ENCODE measurements at regions not wholly inside any gene's neighbourhood (a gene's known extent, or its start where the extent isn't known, plus 50 kb on each side); places are given as distances from the start of the nearest gene placed in this dataset.

- Mint-ChIP-seq H3K9me3 (peaks cover 2 to 4% of the 10 kb centered on the region in 2 donors), H3K36me3 (no peaks in the 10 kb centered on the region), H3K4me1 (no peaks in the 10 kb centered on the region), H3K4me3 (no peak overlapping the region), H3K27me3 (ENCODE audit: low read depth in 2 of 2) (no peaks in the 10 kb centered on the region), H3K27ac (no peak overlapping the region)
- H3K27me3 ChIP-seq (ENCODE audit: control insufficient read depth, insufficient read depth, low read length): no peaks in the 10 kb centered on the region
- no peaks in the 10 kb centered on the region for H3K36me3 ChIP-seq (ENCODE audit: control insufficient read depth, insufficient read depth, low read length)
- no peak overlapping the region for H3K4me3 ChIP-seq (ENCODE audit: low read length)
- no peaks in the 10 kb centered on the region for H3K4me1 ChIP-seq (ENCODE audit: control insufficient read depth, insufficient read depth, low read length)
- no peaks in the 10 kb centered on the region for H3K9me3 ChIP-seq (ENCODE audit: control insufficient read depth, insufficient read depth, low read length)
- no peak for TF ChIP-seq CTCF (IDR thresholded peaks at IDR 0.05)
- WGBS (ENCODE audit: insufficient coverage): 90% methylated on average over 2 of the region's 2 CpGs
- intact Hi-C loops (cut with micrococcal nuclease): no loop called here
- DNase-seq (no peak), ATAC-seq (no peak)
- no peak overlapping the region for H3K27ac ChIP-seq (ENCODE audit: low read length)
These were observed 643.9 kb downstream of the DIAPH3 start for GRCh38 chr13:59519819-59520218.

- DNase-seq (no peak), ATAC-seq (no peak)
- no peaks in the 10 kb centered on the region for H3K36me3 Mint-ChIP-seq
- no peak overlapping the region for H3K27ac Mint-ChIP-seq
- peaks cover 2 to 6% of the 10 kb centered on the region in 2 donors for H3K9me3 Mint-ChIP-seq
- no peaks in the 10 kb centered on the region for H3K27me3 Mint-ChIP-seq (ENCODE audit: low read depth in 2 of 2)
- H3K36me3 ChIP-seq (ENCODE audit: control insufficient read depth, insufficient read depth, low read length): no peaks in the 10 kb centered on the region
- H3K4me1 ChIP-seq (ENCODE audit: control insufficient read depth, insufficient read depth, low read length): no peaks in the 10 kb centered on the region
- H3K4me1 Mint-ChIP-seq: no peaks in the 10 kb centered on the region
- intact Hi-C loops (cut with micrococcal nuclease): no loop called here
- no peaks in the 10 kb centered on the region for H3K27me3 ChIP-seq (ENCODE audit: control insufficient read depth, insufficient read depth, low read length)
- no peak overlapping the region for H3K4me3 Mint-ChIP-seq
- no peak overlapping the region for H3K27ac ChIP-seq (ENCODE audit: low read length)
- no peak overlapping the region for H3K4me3 ChIP-seq (ENCODE audit: low read length)
- WGBS (ENCODE audit: insufficient coverage): 100% methylated on average over 1 of the region's 1 CpG
- TF ChIP-seq CTCF (IDR thresholded peaks at IDR 0.05): no peak
- no peaks in the 10 kb centered on the region for H3K9me3 ChIP-seq (ENCODE audit: control insufficient read depth, insufficient read depth, low read length)
These were observed 642.2 kb downstream of the DIAPH3 start for GRCh38 chr13:59521549-59521948.

GRCh38 chr13:59522652-59523051 is 641.1 kb downstream of the DIAPH3 start:
- Histone ChIP-seq H3K4me3 (ENCODE audit: low read length) (no peak overlapping the region), H3K36me3 (ENCODE audit: control insufficient read depth, insufficient read depth, low read length) (no peaks in the 10 kb centered on the region), H3K27ac (ENCODE audit: low read length) (no peak overlapping the region), H3K4me1 (ENCODE audit: control insufficient read depth, insufficient read depth, low read length) (no peaks in the 10 kb centered on the region), H3K27me3 (ENCODE audit: control insufficient read depth, insufficient read depth, low read length) (no peaks in the 10 kb centered on the region), H3K9me3 (ENCODE audit: control insufficient read depth, insufficient read depth, low read length) (no peaks in the 10 kb centered on the region)
- ATAC-seq (no peak), DNase-seq (no peak)
- H3K36me3 Mint-ChIP-seq: no peaks in the 10 kb centered on the region
- peaks cover 2 to 6% of the 10 kb centered on the region in 2 donors for H3K9me3 Mint-ChIP-seq
- TF ChIP-seq CTCF (IDR thresholded peaks at IDR 0.05): no peak
- H3K27me3 Mint-ChIP-seq (ENCODE audit: low read depth in 2 of 2): no peaks in the 10 kb centered on the region
- intact Hi-C loops (cut with micrococcal nuclease): no loop called here
- H3K4me3 Mint-ChIP-seq: no peak overlapping the region
- H3K27ac Mint-ChIP-seq: no peak overlapping the region
- no peaks in the 10 kb centered on the region for H3K4me1 Mint-ChIP-seq

GRCh38 chr13:59527500-59527899 is 636.2 kb downstream of the DIAPH3 start:
- H3K27me3 Mint-ChIP-seq (ENCODE audit: low read depth in 2 of 2): no peaks in the 10 kb centered on the region
- ATAC-seq (no peak), DNase-seq (no peak)
- Histone ChIP-seq H3K4me3 (ENCODE audit: low read length) (no peak overlapping the region), H3K9me3 (ENCODE audit: control insufficient read depth, insufficient read depth, low read length) (no peaks in the 10 kb centered on the region), H3K27ac (ENCODE audit: low read length) (no peak overlapping the region), H3K4me1 (ENCODE audit: control insufficient read depth, insufficient read depth, low read length) (no peaks in the 10 kb centered on the region), H3K36me3 (ENCODE audit: control insufficient read depth, insufficient read depth, low read length) (no peaks in the 10 kb centered on the region), H3K27me3 (ENCODE audit: control insufficient read depth, insufficient read depth, low read length) (no peaks in the 10 kb centered on the region)
- no peak overlapping the region for H3K27ac Mint-ChIP-seq
- WGBS (ENCODE audit: insufficient coverage): 79% methylated on average over 3 of the region's 3 CpGs
- no peak for TF ChIP-seq CTCF (IDR thresholded peaks at IDR 0.05)
- no peak overlapping the region for H3K4me3 Mint-ChIP-seq
- intact Hi-C loops (cut with micrococcal nuclease): no loop called here
- no peaks in the 10 kb centered on the region for H3K4me1 Mint-ChIP-seq
- H3K9me3 Mint-ChIP-seq: peaks cover 2 to 4% of the 10 kb centered on the region in 2 donors
- no peaks in the 10 kb centered on the region for H3K36me3 Mint-ChIP-seq
